Colonic mucosa (tissue), 4 donors: ENCODE measurements at regions not wholly inside any gene's neighbourhood (a gene's known extent, or its start where the extent isn't known, plus 50 kb on each side); places are given as distances from the start of the nearest gene placed in this dataset.
"Not testable (repeated sequence)": the region's sequence is repeated elsewhere in the genome, so short reads cannot be mapped to it uniquely, and the experiment has no call there.

Experiments used
- DNase-seq: peaks from one replicate; pipeline ENCODE4 v3.0.0-alpha.2; 2020
- H3K27ac ChIP-seq: fragments of 200-600 bp; one replicate; pipeline ENCODE4 v1.8.0; 2021
- H3K27me3 ChIP-seq: fragments of 200-600 bp; one replicate; pipeline ENCODE4 v1.8.0; 2021
- H3K36me3 ChIP-seq: fragments of 200-600 bp; one replicate; pipeline ENCODE4 v1.8.0; 2021
- H3K4me1 ChIP-seq: fragments of 200-600 bp; one replicate; pipeline ENCODE4 v1.8.0; 2021; ENCODE audit warnings: mild to moderate bottlenecking
- H3K4me3 ChIP-seq: fragments of 200-600 bp; one replicate; pipeline ENCODE4 v1.8.0; 2021
- H3K9ac ChIP-seq, 2 donors: one replicate each; pipeline ENCODE4 v1.7.0; 2013; ENCODE audit warnings: control low read depth in 2 of 2, low read depth in 2 of 2, low read length in 2 of 2
- H3K9me3 ChIP-seq: fragments of 200-600 bp; one replicate; pipeline ENCODE4 v1.8.0; 2021
- CTCF ChIP-seq: fragments of 200-600 bp; IDR thresholded peaks from one replicate; pipeline ENCODE4 v1.8.0; 2022; ENCODE audit warnings: antibody characterized with exemption, mild to moderate bottlenecking
- intact Hi-C: fragments of 100-400 bp; cut with DNase I; formaldehyde crosslinking; loops from one replicate; pipeline ENCODE4 v1.14.1; 2022
- donor health status: healthy.
- donor health status: DM: no; HTN: no; CAD: no.
- donor health status: DM: no; HTN: no; CAD: no.

- TF ChIP-seq CTCF, result no peak
- intact Hi-C loops, result loop anchor here (2.0 kb wide), 1 partner anchor 25 kb away; no protein-coding TSS in a partner anchor
Measured at GRCh38 chr14:105971593-105972500, 445.5 kb downstream of the TMEM121 start.

GRCh38 chr14:105974902-105975301 is 448.5 kb downstream of the TMEM121 start:
- DNase-seq, result no peak
- intact Hi-C loops, result no loop called here

More at GRCh38 chr14:105971593-105972500, 445.5 kb downstream of the TMEM121 start:
- H3K9me3 ChIP-seq, result no peaks in the 10 kb centered on the region
- no peaks in the 10 kb centered on the region for H3K27me3 ChIP-seq
- no peak overlapping the region for H3K4me3 ChIP-seq
- H3K4me1 ChIP-seq, result no peaks in the 10 kb centered on the region
- no peak overlapping the region for H3K27ac ChIP-seq
- no peak overlapping the region for H3K9ac ChIP-seq
- DNase-seq, result no peak
- no peaks in the 10 kb centered on the region for H3K36me3 ChIP-seq

GRCh38 chr14:105978618-105979295 is 452.4 kb downstream of the TMEM121 start:
- intact Hi-C loops, result no loop called here
- Histone ChIP-seq H3K9me3 (no peaks in the 10 kb centered on the region), H3K36me3 (no peaks in the 10 kb centered on the region), H3K27ac (no peak overlapping the region), H3K27me3 (no peaks in the 10 kb centered on the region), H3K4me1 (no peaks in the 10 kb centered on the region), H3K4me3 (no peak overlapping the region), H3K9ac (no peak overlapping the region)
- TF ChIP-seq CTCF, result no peak
- DNase-seq, result no peak

More at GRCh38 chr14:105974902-105975301, 448.5 kb downstream of the TMEM121 start:
- H3K36me3 ChIP-seq, result no peaks in the 10 kb centered on the region
- H3K27ac ChIP-seq, result no peak overlapping the region
- no peaks in the 10 kb centered on the region for H3K9me3 ChIP-seq
- no peak overlapping the region for H3K4me3 ChIP-seq
- no peak for TF ChIP-seq CTCF
- H3K27me3 ChIP-seq, result no peaks in the 10 kb centered on the region
- no peak overlapping the region for H3K9ac ChIP-seq
- H3K4me1 ChIP-seq, result no peaks in the 10 kb centered on the region

- H3K4me3 ChIP-seq, result no peak overlapping the region
- no peak for DNase-seq
- H3K9ac ChIP-seq, result no peak overlapping the region
- H3K27ac ChIP-seq, result no peak overlapping the region
- H3K9me3 ChIP-seq, result no peaks in the 10 kb centered on the region
- H3K27me3 ChIP-seq, result no peaks in the 10 kb centered on the region
- H3K4me1 ChIP-seq, result no peaks in the 10 kb centered on the region
- no peaks in the 10 kb centered on the region for H3K36me3 ChIP-seq
- intact Hi-C loops, result no loop called here
- no peak for TF ChIP-seq CTCF
Measured at GRCh38 chr14:105979446-105979845, 453.1 kb downstream of the TMEM121 start.

GRCh38 chr14:105980224-105980623 is 453.8 kb downstream of the TMEM121 start:
- DNase-seq, result no peak
- Histone ChIP-seq H3K4me3 (no peak overlapping the region), H3K9ac (no peak overlapping the region), H3K27ac (no peak overlapping the region), H3K4me1 (no peaks in the 10 kb centered on the region), H3K27me3 (no peaks in the 10 kb centered on the region), H3K36me3 (no peaks in the 10 kb centered on the region), H3K9me3 (no peaks in the 10 kb centered on the region)
- TF ChIP-seq CTCF, result no peak
- intact Hi-C loops, result no loop called here

GRCh38 chr14:105981517-105982302 is 455.3 kb downstream of the TMEM121 start:
- intact Hi-C loops, DNase-seq, H3K27me3 ChIP-seq, H3K4me1 ChIP-seq, H3K9me3 ChIP-seq, H3K27ac ChIP-seq, H3K9ac ChIP-seq, H3K36me3 ChIP-seq, H3K4me3 ChIP-seq: not testable (repeated sequence)
